Activated CD8-positive, alpha-beta memory T cell treated with anti-CD3 and anti-CD28 coated beads, Interleukin-2, amount 50 U/mL, for 4 hours (primary cell): ENCODE measurements at regions not wholly inside any gene's neighbourhood (a gene's known extent, or its start where the extent isn't known, plus 50 kb on each side); places are given as distances from the start of the nearest gene placed in this dataset.

ENCODE experiments used
- DNase-seq: peaks from one replicate; pipeline ENCODE4 v3.0.0-alpha.2; 2020

- DNase-seq: no peak
These were observed 442.8 kb downstream of the MATN1 start for GRCh38 chr1:30280572-30280971.

- DNase-seq: no peak
These were observed 445.5 kb downstream of the MATN1 start for GRCh38 chr1:30277911-30278310.

GRCh38 chr1:30277415-30277814 lies 446.0 kb downstream of the MATN1 start:
- no peak for DNase-seq

- no peak for DNase-seq
These were observed 447.2 kb downstream of the MATN1 start for GRCh38 chr1:30275926-30276764.

- no peak for DNase-seq
These were observed 448.3 kb downstream of the MATN1 start for GRCh38 chr1:30274976-30275621.

GRCh38 chr1:30274173-30274970 lies 449.0 kb downstream of the MATN1 start:
- DNase-seq: no peak

GRCh38 chr1:30273456-30273855 lies 449.9 kb downstream of the MATN1 start:
- no peak for DNase-seq

- no peak for DNase-seq
These were observed 450.4 kb downstream of the MATN1 start for GRCh38 chr1:30273021-30273325.

- DNase-seq: no peak
These were observed 450.9 kb downstream of the MATN1 start for GRCh38 chr1:30272277-30273020.

GRCh38 chr1:30271401-30272276 lies 451.7 kb downstream of the MATN1 start:
- no peak for DNase-seq

- DNase-seq: no peak
These were observed 452.9 kb downstream of the MATN1 start for GRCh38 chr1:30270461-30270860.

- no peak for DNase-seq
These were observed 454.3 kb downstream of the MATN1 start for GRCh38 chr1:30268923-30269666.

GRCh38 chr1:30267856-30268255 lies 455.5 kb downstream of the MATN1 start:
- no peak for DNase-seq

- DNase-seq: no peak
These were observed 456.3 kb downstream of the MATN1 start for GRCh38 chr1:30267046-30267445.

GRCh38 chr1:30265127-30266070 lies 458.0 kb downstream of the MATN1 start:
- no peak for DNase-seq

- DNase-seq: no peak
These were observed 458.7 kb downstream of the MATN1 start for GRCh38 chr1:30264672-30265025.

- no peak for DNase-seq
These were observed 459.3 kb downstream of the MATN1 start for GRCh38 chr1:30263888-30264671.

- no peak for DNase-seq
These were observed 460.0 kb downstream of the MATN1 start for GRCh38 chr1:30263405-30263804.

- no peak for DNase-seq
These were observed 461.2 kb downstream of the MATN1 start for GRCh38 chr1:30262158-30262557.
